ENCODE measurements at regions not wholly inside any gene's neighbourhood (a gene's known extent, or its start where the extent isn't known, plus 50 kb on each side); places are given as distances from the start of the nearest gene placed in this dataset.
A peak's percentile ranks its signal among the peaks of the same experiment; 100 is the strongest.

DNA sequence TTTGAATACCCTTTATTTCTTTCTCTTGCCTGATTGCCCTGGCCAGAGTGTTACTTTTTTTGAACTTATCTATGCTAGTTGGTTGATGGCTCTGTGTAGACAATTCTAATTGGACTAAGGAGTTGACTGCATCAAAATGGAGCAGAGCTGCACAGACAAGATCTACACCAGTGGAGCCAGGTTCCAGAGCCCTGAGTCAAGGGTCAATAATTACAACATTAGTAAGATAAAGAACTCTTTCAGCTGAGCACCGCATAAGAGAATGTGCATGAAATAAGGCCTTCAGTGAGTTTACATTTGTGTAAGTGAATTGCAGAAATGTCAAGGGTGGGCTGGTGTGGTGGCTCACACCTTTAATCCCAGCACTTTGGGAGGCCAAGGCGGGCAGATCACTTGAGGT lies 599.7 kb upstream of the TENM3 start:
- Histone ChIP-seq H3K36me3 (ENCODE audit: low read depth) (no peaks in the 10 kb centered on the region), H3K27ac (ENCODE audit: poor library complexity, severe bottlenecking) (no peak overlapping the region), H3K4me3 (ENCODE audit: severe bottlenecking) (no peak overlapping the region), H3K27me3 (ENCODE audit: insufficient read depth, poor library complexity, severe bottlenecking) (no peaks in the 10 kb centered on the region), H3K9me3 (ENCODE audit: severe bottlenecking) (no peaks in the 10 kb centered on the region), H3K4me1 (ENCODE audit: insufficient read depth, poor library complexity, severe bottlenecking) (peaks cover 14% of the 10 kb centered on the region)
- DNase-seq (ENCODE audit: low spot score) (no peak), ATAC-seq (ENCODE audit: low read depth) (no peak)
- TF ChIP-seq, protein P1, sequence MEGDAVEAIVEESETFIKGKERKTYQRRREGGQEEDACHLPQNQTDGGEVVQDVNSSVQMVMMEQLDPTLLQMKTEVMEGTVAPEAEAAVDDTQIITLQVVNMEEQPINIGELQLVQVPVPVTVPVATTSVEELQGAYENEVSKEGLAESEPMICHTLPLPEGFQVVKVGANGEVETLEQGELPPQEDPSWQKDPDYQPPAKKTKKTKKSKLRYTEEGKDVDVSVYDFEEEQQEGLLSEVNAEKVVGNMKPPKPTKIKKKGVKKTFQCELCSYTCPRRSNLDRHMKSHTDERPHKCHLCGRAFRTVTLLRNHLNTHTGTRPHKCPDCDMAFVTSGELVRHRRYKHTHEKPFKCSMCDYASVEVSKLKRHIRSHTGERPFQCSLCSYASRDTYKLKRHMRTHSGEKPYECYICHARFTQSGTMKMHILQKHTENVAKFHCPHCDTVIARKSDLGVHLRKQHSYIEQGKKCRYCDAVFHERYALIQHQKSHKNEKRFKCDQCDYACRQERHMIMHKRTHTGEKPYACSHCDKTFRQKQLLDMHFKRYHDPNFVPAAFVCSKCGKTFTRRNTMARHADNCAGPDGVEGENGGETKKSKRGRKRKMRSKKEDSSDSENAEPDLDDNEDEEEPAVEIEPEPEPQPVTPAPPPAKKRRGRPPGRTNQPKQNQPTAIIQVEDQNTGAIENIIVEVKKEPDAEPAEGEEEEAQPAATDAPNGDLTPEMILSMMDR (IDR thresholded peaks at IDR 0.05; ENCODE audit: poor library complexity, severe bottlenecking), result no peak

DNA sequence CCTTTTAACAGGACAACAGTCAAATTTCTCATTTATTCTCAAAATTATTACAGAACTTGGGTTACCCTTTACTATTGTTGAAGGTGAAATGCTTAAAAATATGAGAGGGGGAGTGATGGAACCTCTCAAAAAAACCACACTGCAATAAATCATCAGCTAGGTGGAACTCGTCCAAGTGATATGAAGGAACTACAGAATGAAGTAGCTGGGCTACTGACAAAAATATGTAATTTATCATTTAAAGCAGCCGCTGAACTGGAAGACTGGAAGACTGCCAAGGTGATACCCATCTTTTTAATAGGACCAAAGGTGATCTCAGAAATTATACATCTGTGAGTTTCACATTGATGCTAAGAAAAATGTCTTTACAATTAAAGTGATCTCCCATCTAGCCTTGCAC lies 597.7 kb upstream of the TENM3 start:
- no peaks in the 10 kb centered on the region for H3K27me3 ChIP-seq (ENCODE audit: insufficient read depth, poor library complexity, severe bottlenecking)
- TF ChIP-seq, protein P1 (IDR thresholded peaks at IDR 0.05; ENCODE audit: poor library complexity, severe bottlenecking), result no peak
- DNase-seq (ENCODE audit: low spot score) (no peak), ATAC-seq (ENCODE audit: low read depth) (no peak)
- H3K4me1 ChIP-seq (ENCODE audit: insufficient read depth, poor library complexity, severe bottlenecking), result peaks cover 14% of the 10 kb centered on the region
- H3K27ac ChIP-seq (ENCODE audit: poor library complexity, severe bottlenecking), result no peak overlapping the region
- no peaks in the 10 kb centered on the region for H3K9me3 ChIP-seq (ENCODE audit: severe bottlenecking)
- no peak overlapping the region for H3K4me3 ChIP-seq (ENCODE audit: severe bottlenecking)
- no peaks in the 10 kb centered on the region for H3K36me3 ChIP-seq (ENCODE audit: low read depth)

DNA sequence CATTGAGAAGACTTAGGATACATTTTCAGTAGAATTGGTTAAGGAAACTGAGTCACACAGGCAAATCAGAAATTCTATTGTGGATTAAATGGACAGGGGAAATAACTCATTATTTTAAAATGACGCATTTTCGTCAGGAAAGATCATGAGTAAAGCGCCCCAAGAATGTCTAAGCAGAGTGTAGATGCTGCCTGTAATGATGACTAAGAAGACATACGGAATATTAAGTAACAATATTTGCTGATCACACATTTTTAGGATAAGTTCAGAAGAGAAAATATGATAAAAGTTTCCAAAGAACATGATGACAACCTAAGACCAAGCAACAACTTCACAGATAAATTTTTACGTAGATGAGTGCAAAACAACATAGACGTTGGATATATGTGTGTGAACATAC lies 596.3 kb upstream of the TENM3 start:
- DNase-seq (ENCODE audit: low spot score) (no peak), ATAC-seq (ENCODE audit: low read depth) (peak; percentile 77)
- Histone ChIP-seq H3K4me3 (ENCODE audit: severe bottlenecking) (no peak overlapping the region), H3K4me1 (ENCODE audit: insufficient read depth, poor library complexity, severe bottlenecking) (peaks cover 14% of the 10 kb centered on the region), H3K9me3 (ENCODE audit: severe bottlenecking) (no peaks in the 10 kb centered on the region), H3K27ac (ENCODE audit: poor library complexity, severe bottlenecking) (peak overlapping the region; percentile 23), H3K27me3 (ENCODE audit: insufficient read depth, poor library complexity, severe bottlenecking) (no peaks in the 10 kb centered on the region), H3K36me3 (ENCODE audit: low read depth) (no peaks in the 10 kb centered on the region)
- TF ChIP-seq, protein P1 (IDR thresholded peaks at IDR 0.05; ENCODE audit: poor library complexity, severe bottlenecking), result no peak

DNA sequence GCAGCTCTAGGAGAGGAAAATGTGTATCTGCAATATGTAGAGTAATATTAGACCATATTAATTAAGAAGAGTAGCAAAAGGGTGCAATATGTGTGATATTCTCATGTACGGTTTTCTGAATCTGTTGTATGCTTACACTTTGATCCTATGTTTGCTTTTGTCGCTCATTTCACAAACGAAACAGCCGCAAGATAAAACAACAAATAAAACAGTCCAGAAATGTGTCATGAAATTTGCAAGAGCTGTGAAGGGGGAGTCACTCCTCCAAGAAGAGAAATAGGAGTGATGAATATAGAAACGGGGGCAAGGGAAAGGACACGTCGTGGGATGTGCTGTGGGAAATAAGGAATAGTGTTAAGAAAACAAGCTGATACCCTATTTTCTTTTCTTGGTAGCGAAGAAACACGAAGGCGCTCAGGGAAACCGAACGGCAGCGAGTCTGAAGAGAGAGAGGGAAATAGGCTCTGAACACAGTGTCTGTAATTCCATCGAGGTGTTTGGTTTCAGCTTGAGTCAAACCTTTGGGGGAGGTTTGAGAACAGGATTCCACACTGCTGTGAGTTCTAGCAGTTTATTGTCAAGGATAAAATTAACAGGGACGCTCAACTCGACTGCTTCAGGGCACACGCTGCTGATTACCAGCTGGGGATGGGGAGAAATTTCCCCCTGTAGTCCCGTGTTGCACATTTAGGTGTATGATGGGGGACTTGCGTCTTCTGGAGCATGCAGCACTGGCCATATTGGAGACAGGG lies 595.6 kb upstream of the TENM3 start:
- TF ChIP-seq, protein P1 (IDR thresholded peaks at IDR 0.05; ENCODE audit: poor library complexity, severe bottlenecking), result no peak
- Histone ChIP-seq H3K27ac (ENCODE audit: poor library complexity, severe bottlenecking) (peak overlapping the region; percentile 23), H3K36me3 (ENCODE audit: low read depth) (no peaks in the 10 kb centered on the region), H3K4me3 (ENCODE audit: severe bottlenecking) (no peak overlapping the region), H3K4me1 (ENCODE audit: insufficient read depth, poor library complexity, severe bottlenecking) (peaks cover 14% of the 10 kb centered on the region), H3K27me3 (ENCODE audit: insufficient read depth, poor library complexity, severe bottlenecking) (no peaks in the 10 kb centered on the region), H3K9me3 (ENCODE audit: severe bottlenecking) (no peaks in the 10 kb centered on the region)
- DNase-seq (ENCODE audit: low spot score) (no peak), ATAC-seq (ENCODE audit: low read depth) (peak; percentile 67; the same call in 2 of the 3 replicates)

Data from RWPE2 (cell line).